HEK293 (cell line): ENCODE measurements at regions not wholly inside any gene's neighbourhood (a gene's known extent, or its start where the extent isn't known, plus 50 kb on each side); places are given as distances from the start of the nearest gene placed in this dataset.

Source experiments
- CTCF ChIA-PET: fragments of 350-600 bp; formaldehyde crosslinking; extraction: SDS; loops from one replicate; lab custom pipeline; 2021; ENCODE audit warnings: antibody characterized with exemption; lab: Yijun Ruan, JAX
- POLR2A ChIA-PET: fragments of 300-600 bp; formaldehyde crosslinking; extraction: SDS; loops from one replicate; lab custom pipeline; 2020; ENCODE audit warnings: antibody characterized with exemption, inconsistent platforms; lab: Yijun Ruan, JAX
- H3K27ac ChIP-seq: fragments of 200-500 bp; sonication (Bioruptor generic); 2 replicates; pipeline ENCODE4 v1.5.1; 2014; ENCODE audit warnings: low read depth, low read length, control low read depth, inconsistent platforms; ENCODE audit errors: extremely low read depth
- H3K36me3 ChIP-seq, 2 experiments: fragments of 200-500 bp in 1 of 2; sonication (Bioruptor generic) in 1 of 2; 1 replicate in 1 of 2; 2 replicates in 1 of 2; pipeline ENCODE4 v1.5.1; 2014 to 2017; ENCODE audit warnings: inconsistent platforms in 2 of 2, low read length in 2 of 2; ENCODE audit not compliant: control insufficient read depth in 2 of 2, insufficient read depth in 1 of 2
- H3K4me1 ChIP-seq: fragments of 200-500 bp; sonication (Bioruptor generic); 2 replicates; pipeline ENCODE4 v1.5.1; 2014; ENCODE audit warnings: mild to moderate bottlenecking, low read length, inconsistent platforms; ENCODE audit not compliant: control insufficient read depth, insufficient read depth
- H3K4me3 ChIP-seq: 2 replicates; pipeline ENCODE4 v1.5.1; 2011; ENCODE audit warnings: low read depth, mild to moderate bottlenecking, control low read depth, low read length, moderate library complexity
- H3K9me3 ChIP-seq: fragments of 200-500 bp; sonication (Bioruptor generic); 2 replicates; pipeline ENCODE4 v1.5.1; 2014; ENCODE audit warnings: low read depth, low read length, inconsistent platforms; ENCODE audit not compliant: control insufficient read depth, insufficient read depth
- CTCF ChIP-seq: fragments of 450-650 bp; formaldehyde crosslinking; IDR thresholded peaks from 2 replicates; pipeline ENCODE4 v1.5.1; 2016; ENCODE audit warnings: missing biosample characterization, missing genetic modification characterization
- PRDM6 ChIP-seq: fragments of 450-650 bp; formaldehyde crosslinking; IDR thresholded peaks from 2 replicates; pipeline ENCODE4 v1.5.1; 2017; ENCODE audit warnings: missing biosample characterization, missing genetic modification characterization
- ZBTB8A ChIP-seq: fragments of 450-650 bp; formaldehyde crosslinking; IDR thresholded peaks from 2 replicates; pipeline ENCODE4 v1.5.1; 2016; ENCODE audit warnings: missing biosample characterization, missing genetic modification characterization
- ZNF140 ChIP-seq: fragments of 450-650 bp; formaldehyde crosslinking; IDR thresholded peaks from 2 replicates; pipeline ENCODE4 v1.5.1; 2016; ENCODE audit warnings: missing biosample characterization, missing genetic modification characterization
- ZNF394 ChIP-seq: fragments of 450-650 bp; formaldehyde crosslinking; IDR thresholded peaks from 2 replicates; pipeline ENCODE4 v1.5.1; 2016; ENCODE audit warnings: missing biosample characterization, missing genetic modification characterization, mild to moderate bottlenecking, moderate library complexity, borderline replicate concordance
- ZNF404 ChIP-seq: fragments of 450-650 bp; formaldehyde crosslinking; IDR thresholded peaks from 2 replicates; pipeline ENCODE4 v1.5.1; 2017; ENCODE audit warnings: missing biosample characterization, missing genetic modification characterization
- ZNF426 ChIP-seq: fragments of 450-650 bp; formaldehyde crosslinking; IDR thresholded peaks from 2 replicates; pipeline ENCODE4 v1.5.1; 2017; ENCODE audit warnings: missing biosample characterization, missing genetic modification characterization, mild to moderate bottlenecking, inconsistent platforms, moderate library complexity
- ZNF518A ChIP-seq: fragments of 450-650 bp; formaldehyde crosslinking; conservative IDR thresholded peaks from 2 replicates; pipeline ENCODE4 v1.5.1; 2016; ENCODE audit warnings: low read depth, missing biosample characterization, missing genetic modification characterization
- ZNF555 ChIP-seq: fragments of 450-650 bp; formaldehyde crosslinking; conservative IDR thresholded peaks from 2 replicates; pipeline ENCODE4 v1.5.1; 2017; ENCODE audit warnings: missing biosample characterization, mild to moderate bottlenecking, missing genetic modification characterization, inconsistent platforms
- TF ChIP-seq, protein P1 (sequence below): fragments of 450-650 bp; formaldehyde crosslinking; IDR thresholded peaks from 2 replicates; pipeline ENCODE4 v1.5.1; 2016; ENCODE audit warnings: missing biosample characterization, missing genetic modification characterization
- TF ChIP-seq, protein P2 (sequence below): fragments of 450-650 bp; formaldehyde crosslinking; conservative IDR thresholded peaks from 2 replicates; pipeline ENCODE4 v1.5.1; 2016; ENCODE audit warnings: low read depth, missing biosample characterization, missing genetic modification characterization

DNA sequence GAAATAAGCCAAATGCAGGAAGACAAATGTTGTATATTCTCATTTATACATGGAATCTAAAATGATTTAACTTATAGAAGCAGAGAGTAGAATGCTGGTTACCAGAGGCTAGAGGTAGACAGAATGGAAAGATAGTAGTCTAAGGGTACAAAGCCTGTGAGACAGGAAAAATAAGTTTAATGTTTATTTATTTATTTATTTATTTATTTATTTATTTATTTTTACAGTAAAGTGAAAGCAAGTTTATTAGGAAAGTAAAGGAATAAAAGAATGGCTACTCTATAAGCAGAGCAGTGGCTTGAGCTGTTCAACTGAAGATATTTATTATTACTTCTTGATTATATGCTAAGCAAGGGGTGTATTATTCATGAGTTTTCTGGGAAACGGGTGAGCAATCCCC, 203.2 kb downstream of the LAS1L start:
- Histone ChIP-seq H3K27ac (no peak overlapping the region), H3K36me3 (no peaks in the 10 kb centered on the region), H3K4me1 (no peaks in the 10 kb centered on the region), H3K4me3 (no peak overlapping the region), H3K9me3 (no peaks in the 10 kb centered on the region)
- POLR2A ChIA-PET, result no interaction called here
- TF ChIP-seq ZNF426 (tag by site-specific recombination) (peak; percentile 50), CTCF (tag by site-specific recombination) (no peak), PRDM6 (tag by site-specific recombination) (no peak), ZBTB8A (tag by site-specific recombination) (peak; percentile 38; the same call in 1 of the 2 replicates), ZNF140 (tag by site-specific recombination) (peak; percentile 17; the same call in 1 of the 2 replicates), ZNF394 (tag by site-specific recombination) (peak; percentile 62; the same call in 1 of the 2 replicates), ZNF404 (tag by site-specific recombination) (no peak), ZNF555 (peak; percentile 52), ZNF518A (tag by site-specific recombination) (peak; percentile 63)
- TF ChIP-seq, protein P1, sequence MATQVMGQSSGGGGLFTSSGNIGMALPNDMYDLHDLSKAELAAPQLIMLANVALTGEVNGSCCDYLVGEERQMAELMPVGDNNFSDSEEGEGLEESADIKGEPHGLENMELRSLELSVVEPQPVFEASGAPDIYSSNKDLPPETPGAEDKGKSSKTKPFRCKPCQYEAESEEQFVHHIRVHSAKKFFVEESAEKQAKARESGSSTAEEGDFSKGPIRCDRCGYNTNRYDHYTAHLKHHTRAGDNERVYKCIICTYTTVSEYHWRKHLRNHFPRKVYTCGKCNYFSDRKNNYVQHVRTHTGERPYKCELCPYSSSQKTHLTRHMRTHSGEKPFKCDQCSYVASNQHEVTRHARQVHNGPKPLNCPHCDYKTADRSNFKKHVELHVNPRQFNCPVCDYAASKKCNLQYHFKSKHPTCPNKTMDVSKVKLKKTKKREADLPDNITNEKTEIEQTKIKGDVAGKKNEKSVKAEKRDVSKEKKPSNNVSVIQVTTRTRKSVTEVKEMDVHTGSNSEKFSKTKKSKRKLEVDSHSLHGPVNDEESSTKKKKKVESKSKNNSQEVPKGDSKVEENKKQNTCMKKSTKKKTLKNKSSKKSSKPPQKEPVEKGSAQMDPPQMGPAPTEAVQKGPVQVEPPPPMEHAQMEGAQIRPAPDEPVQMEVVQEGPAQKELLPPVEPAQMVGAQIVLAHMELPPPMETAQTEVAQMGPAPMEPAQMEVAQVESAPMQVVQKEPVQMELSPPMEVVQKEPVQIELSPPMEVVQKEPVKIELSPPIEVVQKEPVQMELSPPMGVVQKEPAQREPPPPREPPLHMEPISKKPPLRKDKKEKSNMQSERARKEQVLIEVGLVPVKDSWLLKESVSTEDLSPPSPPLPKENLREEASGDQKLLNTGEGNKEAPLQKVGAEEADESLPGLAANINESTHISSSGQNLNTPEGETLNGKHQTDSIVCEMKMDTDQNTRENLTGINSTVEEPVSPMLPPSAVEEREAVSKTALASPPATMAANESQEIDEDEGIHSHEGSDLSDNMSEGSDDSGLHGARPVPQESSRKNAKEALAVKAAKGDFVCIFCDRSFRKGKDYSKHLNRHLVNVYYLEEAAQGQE (tag by site-specific recombination), result 0 out of 2 replicates have a peak, but pooled peaks have one; percentile 20
- TF ChIP-seq, protein P2, sequence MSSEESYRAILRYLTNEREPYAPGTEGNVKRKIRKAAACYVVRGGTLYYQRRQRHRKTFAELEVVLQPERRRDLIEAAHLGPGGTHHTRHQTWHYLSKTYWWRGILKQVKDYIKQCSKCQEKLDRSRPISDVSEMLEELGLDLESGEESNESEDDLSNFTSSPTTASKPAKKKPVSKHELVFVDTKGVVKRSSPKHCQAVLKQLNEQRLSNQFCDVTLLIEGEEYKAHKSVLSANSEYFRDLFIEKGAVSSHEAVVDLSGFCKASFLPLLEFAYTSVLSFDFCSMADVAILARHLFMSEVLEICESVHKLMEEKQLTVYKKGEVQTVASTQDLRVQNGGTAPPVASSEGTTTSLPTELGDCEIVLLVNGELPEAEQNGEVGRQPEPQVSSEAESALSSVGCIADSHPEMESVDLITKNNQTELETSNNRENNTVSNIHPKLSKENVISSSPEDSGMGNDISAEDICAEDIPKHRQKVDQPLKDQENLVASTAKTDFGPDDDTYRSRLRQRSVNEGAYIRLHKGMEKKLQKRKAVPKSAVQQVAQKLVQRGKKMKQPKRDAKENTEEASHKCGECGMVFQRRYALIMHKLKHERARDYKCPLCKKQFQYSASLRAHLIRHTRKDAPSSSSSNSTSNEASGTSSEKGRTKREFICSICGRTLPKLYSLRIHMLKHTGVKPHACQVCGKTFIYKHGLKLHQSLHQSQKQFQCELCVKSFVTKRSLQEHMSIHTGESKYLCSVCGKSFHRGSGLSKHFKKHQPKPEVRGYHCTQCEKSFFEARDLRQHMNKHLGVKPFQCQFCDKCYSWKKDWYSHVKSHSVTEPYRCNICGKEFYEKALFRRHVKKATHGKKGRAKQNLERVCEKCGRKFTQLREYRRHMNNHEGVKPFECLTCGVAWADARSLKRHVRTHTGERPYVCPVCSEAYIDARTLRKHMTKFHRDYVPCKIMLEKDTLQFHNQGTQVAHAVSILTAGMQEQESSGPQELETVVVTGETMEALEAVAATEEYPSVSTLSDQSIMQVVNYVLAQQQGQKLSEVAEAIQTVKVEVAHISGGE (tag by site-specific recombination), result peak; percentile 45; the same call in 1 of the 2 replicates
- CTCF ChIA-PET, result interaction anchor here (0.5 kb wide), 1 partner anchor 17 kb away, joined by 3 read pairs; no protein-coding TSS in a partner anchor
